ENCODE measurements at regions not wholly inside any gene's neighbourhood (a gene's known extent, or its start where the extent isn't known, plus 50 kb on each side); places are given as distances from the start of the nearest gene placed in this dataset.
"Not testable (repeated sequence)": the region's sequence is repeated elsewhere in the genome, so short reads cannot be mapped to it uniquely, and the experiment has no call there.

GRCh38 chr1:79138227-79138626 lies 131.7 kb upstream of the ADGRL4 start:
- TF ChIP-seq CTCF, POLR2A (IDR thresholded peaks at IDR 0.05): not testable (repeated sequence)
